ENCODE measurements at regions not wholly inside any gene's neighbourhood (a gene's known extent, or its start where the extent isn't known, plus 50 kb on each side); places are given as distances from the start of the nearest gene placed in this dataset.

GRCh38 chr3:159635047-159635641 lies 353.5 kb upstream of the IL12A start:
- Histone ChIP-seq H3K27me3 (no peaks in the 10 kb centered on the region), H3K36me3 (no peaks in the 10 kb centered on the region), H3K27ac (no peak overlapping the region), H3K4me3 (ENCODE audit: low read depth in 1 of 2, low read length in 1 of 2) (no peak overlapping the region), H3K9me3 (no peaks in the 10 kb centered on the region), H3K4me1 (ENCODE audit: control insufficient read depth in 1 of 2, insufficient read depth in 1 of 2, low read depth in 1 of 2, low read length in 1 of 2) (no peaks in the 10 kb centered on the region)
- no peak for TF ChIP-seq CTCF (IDR thresholded peaks at IDR 0.05)

- H3K27ac ChIP-seq: no peak overlapping the region
- no peaks in the 10 kb centered on the region for H3K9me3 ChIP-seq
- no peaks in the 10 kb centered on the region for H3K27me3 ChIP-seq
- H3K4me1 ChIP-seq (ENCODE audit: control insufficient read depth in 1 of 2, insufficient read depth in 1 of 2, low read depth in 1 of 2, low read length in 1 of 2): no peaks in the 10 kb centered on the region
- H3K36me3 ChIP-seq: no peaks in the 10 kb centered on the region
- no peak for TF ChIP-seq CTCF (IDR thresholded peaks at IDR 0.05)
- H3K4me3 ChIP-seq (ENCODE audit: low read depth in 1 of 2, low read length in 1 of 2): no peak overlapping the region
Observed at GRCh38 chr3:159637883-159638542, 350.6 kb upstream of the IL12A start.

GRCh38 chr3:159640225-159640624 lies 348.4 kb upstream of the IL12A start:
- H3K4me1 ChIP-seq (ENCODE audit: control insufficient read depth in 1 of 2, insufficient read depth in 1 of 2, low read depth in 1 of 2, low read length in 1 of 2): no peaks in the 10 kb centered on the region

GRCh38 chr3:159643406-159643805 lies 345.2 kb upstream of the IL12A start:
- Histone ChIP-seq H3K36me3 (no peaks in the 10 kb centered on the region), H3K27ac (no peak overlapping the region), H3K4me1 (ENCODE audit: control insufficient read depth in 1 of 2, insufficient read depth in 1 of 2, low read depth in 1 of 2, low read length in 1 of 2) (no peaks in the 10 kb centered on the region), H3K9me3 (no peaks in the 10 kb centered on the region), H3K4me3 (ENCODE audit: low read depth in 1 of 2, low read length in 1 of 2) (no peak overlapping the region), H3K27me3 (no peaks in the 10 kb centered on the region)
- TF ChIP-seq CTCF (IDR thresholded peaks at IDR 0.05): no peak

More at GRCh38 chr3:159640225-159640624, 348.4 kb upstream of the IL12A start:
- H3K27me3 ChIP-seq: no peaks in the 10 kb centered on the region
- no peak for TF ChIP-seq CTCF (IDR thresholded peaks at IDR 0.05)
- no peak overlapping the region for H3K4me3 ChIP-seq (ENCODE audit: low read depth in 1 of 2, low read length in 1 of 2)
- no peak overlapping the region for H3K27ac ChIP-seq
- no peaks in the 10 kb centered on the region for H3K9me3 ChIP-seq
- H3K36me3 ChIP-seq: no peaks in the 10 kb centered on the region

- Histone ChIP-seq H3K36me3 (no peaks in the 10 kb centered on the region), H3K9me3 (no peaks in the 10 kb centered on the region), H3K4me1 (ENCODE audit: control insufficient read depth in 1 of 2, insufficient read depth in 1 of 2, low read depth in 1 of 2, low read length in 1 of 2) (no peaks in the 10 kb centered on the region), H3K27ac (no peak overlapping the region), H3K27me3 (no peaks in the 10 kb centered on the region), H3K4me3 (ENCODE audit: low read depth in 1 of 2, low read length in 1 of 2) (no peak overlapping the region)
- TF ChIP-seq CTCF (IDR thresholded peaks at IDR 0.05): no peak
Observed at GRCh38 chr3:159645874-159646273, 342.8 kb upstream of the IL12A start.

Data from neutrophil (primary cell).